ENCODE measurements at regions not wholly inside any gene's neighbourhood (a gene's known extent, or its start where the extent isn't known, plus 50 kb on each side); places are given as distances from the start of the nearest gene placed in this dataset.

DNA sequence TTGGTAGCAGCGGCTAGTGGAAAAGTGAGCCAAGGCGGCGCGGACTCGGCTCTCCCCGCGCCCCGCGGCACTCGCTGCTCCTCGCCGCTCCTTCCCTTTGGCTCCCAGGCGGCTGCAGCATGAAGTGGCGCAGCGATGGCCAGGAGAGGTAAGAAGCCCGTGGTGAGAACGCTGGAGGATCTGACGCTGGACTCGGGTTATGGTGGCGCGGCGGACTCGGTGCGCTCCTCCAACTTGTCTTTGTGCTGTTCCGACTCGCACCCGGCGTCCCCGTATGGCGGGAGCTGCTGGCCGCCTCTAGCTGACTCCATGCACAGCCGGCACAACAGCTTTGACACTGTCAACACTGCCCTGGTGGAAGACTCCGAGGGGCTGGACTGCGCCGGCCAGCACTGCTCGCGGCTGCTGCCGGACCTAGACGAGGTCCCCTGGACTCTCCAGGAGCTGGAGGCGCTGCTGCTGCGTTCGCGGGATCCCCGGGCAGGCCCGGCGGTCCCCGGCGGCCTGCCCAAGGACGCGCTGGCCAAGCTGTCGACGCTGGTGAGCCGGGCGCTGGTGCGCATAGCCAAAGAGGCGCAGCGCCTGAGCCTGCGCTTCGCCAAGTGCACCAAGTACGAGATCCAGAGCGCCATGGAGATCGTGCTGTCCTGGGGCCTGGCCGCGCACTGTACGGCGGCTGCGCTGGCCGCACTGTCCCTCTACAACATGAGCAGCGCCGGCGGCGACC lies 225.6 kb upstream of the CRY1 start:
- no peak for TF ChIP-seq CTCF (IDR thresholded peaks at IDR 0.05)
- TF ChIP-seq POLR2A (IDR thresholded peaks at IDR 0.05), result no peak

All from esophagus squamous epithelium (tissue), 4 donors.